ENCODE measurements at regions not wholly inside any gene's neighbourhood (a gene's known extent, or its start where the extent isn't known, plus 50 kb on each side); places are given as distances from the start of the nearest gene placed in this dataset.
"Not testable (repeated sequence)": the region's sequence is repeated elsewhere in the genome, so short reads cannot be mapped to it uniquely, and the experiment has no call there.

- DNase-seq = not testable (repeated sequence)
These were observed 218.0 kb downstream of the HS3ST3B1 start for GRCh38 chr17:14518919-14519318.

DNA sequence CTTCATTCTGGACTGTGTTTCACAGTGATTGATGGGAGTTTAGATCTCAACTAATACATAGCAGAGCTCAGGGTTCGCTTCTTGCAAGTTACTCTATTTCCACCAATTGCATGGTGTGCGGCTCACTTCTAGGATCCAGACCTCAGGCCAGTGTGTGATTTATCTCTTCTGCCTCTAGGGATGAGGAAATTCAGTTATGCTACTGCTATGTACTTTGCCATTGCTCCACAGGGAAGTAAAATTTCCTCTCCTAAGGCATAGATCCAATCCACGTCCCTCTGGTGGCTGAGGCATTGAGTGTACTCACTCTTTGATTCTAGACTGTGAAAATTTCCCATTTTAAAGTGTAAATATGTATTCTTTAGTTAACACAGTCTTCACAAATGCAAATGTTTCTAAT lies 214.1 kb downstream of the HS3ST3B1 start:
- DNase-seq = no peak

GRCh38 chr17:14513835-14514234 lies 213.0 kb downstream of the HS3ST3B1 start:
- DNase-seq = no peak

DNA sequence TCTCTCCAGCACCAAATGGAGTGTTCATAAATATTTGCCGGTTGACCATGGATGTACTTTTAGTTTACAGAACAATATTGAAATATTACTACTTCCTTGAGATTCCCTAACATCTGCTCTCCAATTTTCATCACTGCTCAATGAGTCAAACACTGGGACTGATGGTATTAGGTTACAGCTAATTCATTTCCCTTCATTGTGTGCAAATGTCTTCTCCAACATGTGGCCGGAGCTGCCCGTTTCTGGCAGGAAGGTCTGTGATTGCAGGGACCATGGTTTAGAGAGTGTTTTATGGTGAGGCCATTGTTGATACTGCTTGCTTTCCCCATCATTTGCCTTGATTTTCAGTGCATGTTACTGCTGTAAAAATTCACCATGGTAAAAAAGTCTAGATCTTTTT lies 209.3 kb downstream of the HS3ST3B1 start:
- DNase-seq = no peak

DNA sequence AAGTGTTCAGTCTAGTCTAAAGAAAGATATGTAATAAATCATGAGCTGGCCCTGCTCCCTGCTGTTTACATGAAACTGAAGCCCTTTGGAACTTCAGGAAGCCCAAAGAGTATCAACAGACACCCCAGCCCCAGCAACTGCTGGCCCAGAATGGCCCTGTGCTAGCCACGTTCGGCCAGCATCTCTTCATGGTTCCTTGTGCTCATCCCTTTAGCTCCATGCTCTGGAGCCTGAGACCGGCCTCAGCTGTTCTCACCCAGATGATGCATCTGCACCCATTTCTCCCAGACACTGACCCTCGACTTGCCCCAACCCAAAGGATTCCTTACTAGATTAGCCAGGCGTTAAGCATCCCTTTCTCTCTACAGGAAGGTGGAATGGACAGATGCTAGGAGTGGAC lies 207.3 kb downstream of the HS3ST3B1 start:
- no peak for DNase-seq

- no peak for DNase-seq
These were observed 205.5 kb downstream of the HS3ST3B1 start for GRCh38 chr17:14506364-14506763.

DNA sequence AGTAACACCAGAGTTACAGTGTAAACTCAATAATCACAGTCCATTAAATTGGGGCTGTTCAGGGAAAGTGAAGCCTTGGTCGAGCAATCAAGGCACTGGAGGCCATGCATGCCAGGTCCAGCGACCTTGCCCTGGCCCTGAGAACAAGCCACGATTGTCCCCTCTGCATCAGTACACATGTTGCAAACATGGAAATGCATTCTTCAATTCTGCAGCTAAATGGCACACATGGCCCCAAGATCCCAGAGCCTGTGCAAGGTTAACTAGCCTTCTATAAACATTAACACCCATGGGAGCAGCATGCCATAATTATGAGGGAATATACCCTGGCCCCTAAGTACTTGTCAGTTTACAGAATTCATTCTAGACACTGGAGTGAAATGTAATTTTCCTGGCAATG lies 204.7 kb downstream of the HS3ST3B1 start:
- DNase-seq = no peak

- no peak for DNase-seq
These were observed 199.1 kb downstream of the HS3ST3B1 start for GRCh38 chr17:14499976-14500375.

- DNase-seq = no peak
These were observed 197.9 kb downstream of the HS3ST3B1 start for GRCh38 chr17:14498812-14499211.

GRCh38 chr17:14494161-14494560 lies 193.3 kb downstream of the HS3ST3B1 start:
- DNase-seq = no peak

DNA sequence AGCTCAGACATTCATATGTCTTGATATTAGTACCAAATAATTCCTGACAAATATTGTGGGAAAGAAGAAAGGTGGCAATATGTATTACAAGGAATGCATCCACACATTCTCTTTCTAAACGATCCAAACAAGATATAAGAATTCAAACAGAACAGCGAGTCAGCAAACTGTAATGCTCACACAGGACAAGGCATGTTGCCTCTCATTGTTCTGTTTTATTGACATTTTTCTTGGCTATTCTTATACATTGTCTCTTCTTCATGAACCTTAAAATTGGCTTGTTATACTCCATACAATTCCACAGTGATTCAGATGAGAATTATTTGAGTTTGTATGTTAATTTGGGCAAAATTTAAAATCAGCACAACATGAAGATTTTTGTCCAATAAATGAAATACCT lies 189.1 kb downstream of the HS3ST3B1 start:
- no peak for DNase-seq

DNA sequence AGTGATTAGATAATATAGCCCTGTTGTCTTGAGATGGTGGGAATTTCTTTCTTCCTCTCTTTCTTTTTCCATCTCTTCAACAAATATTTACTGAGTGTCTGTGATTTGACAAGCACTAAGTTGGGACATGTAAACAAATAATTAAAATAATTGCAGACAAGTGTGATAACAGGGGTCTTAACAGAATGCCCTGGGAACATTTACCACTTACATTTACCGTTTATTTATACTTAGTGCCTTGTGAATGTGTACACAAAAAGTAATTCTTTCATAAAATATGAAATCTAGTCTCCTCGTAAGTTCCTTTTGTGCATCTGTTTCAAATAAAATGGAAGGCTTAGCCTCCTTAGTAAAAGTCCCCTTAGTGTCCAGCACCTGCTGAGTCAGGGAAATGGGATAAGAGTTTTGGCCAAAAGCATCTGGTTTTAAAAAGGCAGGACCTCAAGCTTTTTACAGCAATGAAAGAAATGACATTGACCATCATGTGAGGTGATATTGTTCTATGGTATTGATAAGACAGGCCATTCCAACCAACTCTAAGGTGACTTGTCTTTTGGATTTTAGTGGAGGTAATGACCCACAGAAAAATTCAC lies 188.2 kb downstream of the HS3ST3B1 start:
- DNase-seq = no peak

DNA sequence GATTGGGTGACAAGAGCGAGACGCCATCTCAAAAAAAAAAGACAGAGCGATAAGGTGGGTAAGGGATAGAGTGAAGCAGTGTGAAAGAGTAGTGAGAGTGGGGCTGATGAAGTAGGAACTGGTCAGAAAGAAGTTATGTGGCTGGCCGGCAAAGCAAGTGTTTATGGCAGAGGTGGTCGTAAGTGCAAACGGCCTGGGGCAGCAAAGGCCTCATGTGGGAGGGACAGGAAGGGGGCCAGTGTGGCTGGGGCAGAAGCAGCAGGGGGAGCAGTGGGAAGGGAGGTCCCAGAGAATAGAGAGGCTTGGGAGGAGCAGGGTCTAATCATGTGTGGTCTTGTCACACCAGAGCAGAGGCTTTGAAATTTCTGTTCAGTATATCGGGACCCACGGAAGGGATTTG lies 186.2 kb downstream of the HS3ST3B1 start:
- DNase-seq = no peak

- DNase-seq = no peak
These were observed 181.8 kb downstream of the HS3ST3B1 start for GRCh38 chr17:14482715-14483114.

DNA sequence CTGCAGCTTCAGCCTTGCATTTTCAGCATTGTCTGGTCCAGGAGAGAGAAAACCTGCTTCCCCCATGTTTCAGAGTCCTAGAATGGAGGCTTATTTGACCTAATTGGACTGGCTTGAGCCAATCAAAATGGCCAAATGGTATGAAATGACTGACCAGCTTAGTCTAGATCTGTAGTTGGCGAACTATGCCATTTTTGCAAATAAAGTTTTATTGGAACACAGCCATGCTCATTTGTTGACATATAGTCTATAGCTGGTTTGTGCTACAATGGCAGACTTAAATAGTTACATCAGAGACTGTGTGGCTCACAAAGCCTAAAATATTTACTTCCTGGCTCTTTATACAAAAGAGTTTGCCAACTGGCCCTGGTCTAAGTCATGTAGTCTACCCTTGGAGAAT lies 180.8 kb downstream of the HS3ST3B1 start:
- DNase-seq = no peak

DNA sequence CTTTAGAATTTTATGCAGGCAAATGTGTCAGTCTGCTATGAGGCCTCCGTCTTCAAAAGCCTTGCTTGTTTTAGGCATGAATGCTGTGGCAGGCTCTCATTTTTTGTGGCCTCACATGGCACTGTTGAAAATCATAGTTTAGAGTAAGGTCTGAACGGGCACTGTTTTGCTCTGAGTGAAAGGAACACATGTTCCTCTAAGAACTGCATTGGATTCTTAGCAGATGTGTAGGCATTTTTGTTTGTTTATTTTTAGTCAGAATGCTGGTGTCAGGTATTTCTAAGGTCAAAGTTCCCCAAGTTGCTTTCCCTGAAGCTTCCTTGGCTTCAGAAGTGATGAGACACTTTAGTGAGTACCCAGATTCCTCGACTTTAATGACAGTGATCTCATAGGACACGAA lies 173.7 kb downstream of the HS3ST3B1 start:
- DNase-seq = no peak

DNA sequence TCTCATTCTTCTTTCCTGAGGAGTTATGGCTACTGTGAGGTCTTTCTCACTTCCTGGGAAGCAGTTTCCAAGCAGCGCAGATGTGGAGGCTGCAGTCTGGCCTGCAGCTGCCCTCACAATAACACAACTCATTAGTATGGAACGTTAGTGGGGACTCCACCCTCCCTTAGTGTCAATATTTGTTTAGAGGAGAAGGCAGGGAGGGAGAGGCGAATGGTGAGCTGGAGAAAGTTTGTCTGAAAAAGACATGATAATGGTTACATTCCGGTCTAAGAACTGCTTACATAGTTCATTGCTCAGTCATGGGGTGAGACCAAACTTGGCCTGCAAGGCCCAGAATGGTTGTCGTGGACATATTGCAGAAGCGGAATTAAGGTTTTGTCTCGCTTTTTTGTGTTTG lies 170.2 kb downstream of the HS3ST3B1 start:
- DNase-seq = no peak

DNA sequence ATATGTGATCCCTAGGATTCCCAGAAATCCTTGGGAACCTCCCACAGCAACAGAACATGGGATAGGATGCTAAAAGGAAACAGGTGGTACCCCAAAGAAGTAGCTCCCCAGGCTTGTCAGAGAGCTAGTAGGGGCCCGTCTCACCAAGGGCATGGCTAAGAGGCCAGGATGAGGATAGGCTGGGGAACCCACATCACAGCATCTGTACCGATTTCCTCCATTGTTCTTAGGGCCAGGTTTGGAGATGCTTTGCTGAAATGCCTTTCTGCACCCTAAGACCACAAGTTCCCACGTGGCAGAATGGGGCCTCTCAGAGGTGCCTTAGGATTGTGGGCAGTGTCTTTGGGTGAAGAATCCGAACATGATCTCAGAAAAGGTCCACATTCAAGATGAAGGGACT lies 169.5 kb downstream of the HS3ST3B1 start:
- no peak for DNase-seq

- no peak for DNase-seq
These were observed 169.1 kb downstream of the HS3ST3B1 start for GRCh38 chr17:14469971-14470370.

DNA sequence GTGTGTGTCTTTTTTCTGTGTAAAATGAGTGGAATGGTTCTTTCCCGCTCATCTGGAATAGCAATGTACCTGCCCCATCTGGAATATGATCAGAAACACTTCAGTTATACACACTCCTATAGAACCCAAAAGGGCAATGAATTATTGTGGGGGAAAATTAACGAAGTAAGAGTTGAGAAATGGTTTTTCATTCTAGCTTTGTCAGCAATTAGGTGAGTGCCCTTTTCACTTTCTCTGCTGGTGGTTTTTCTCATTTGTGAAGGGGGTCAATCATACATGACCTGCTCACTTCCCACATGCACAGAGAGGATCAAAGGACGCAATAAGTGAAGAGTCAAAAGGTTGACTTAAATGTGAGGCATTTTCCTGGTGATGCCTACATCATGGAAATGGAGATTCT lies 168.0 kb downstream of the HS3ST3B1 start:
- no peak for DNase-seq

DNA sequence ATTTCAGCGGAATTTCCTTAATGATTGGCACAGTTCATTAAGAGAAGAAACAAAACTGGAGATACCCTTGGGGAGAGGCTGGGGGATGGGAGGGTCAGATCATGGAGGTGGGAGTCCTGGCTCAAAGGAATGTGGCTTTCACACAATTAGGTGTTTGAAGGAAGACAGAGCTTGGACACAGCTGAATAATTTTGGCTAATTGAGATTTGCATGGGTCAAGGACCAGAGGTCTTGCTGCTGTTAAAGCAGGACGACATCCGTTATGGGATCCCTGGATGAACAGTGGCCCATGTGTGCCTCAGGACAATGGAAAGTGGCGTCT lies 160.3 kb downstream of the HS3ST3B1 start:
- DNase-seq = no peak

- DNase-seq = no peak
These were observed 159.8 kb downstream of the HS3ST3B1 start for GRCh38 chr17:14460516-14461226.

DNA sequence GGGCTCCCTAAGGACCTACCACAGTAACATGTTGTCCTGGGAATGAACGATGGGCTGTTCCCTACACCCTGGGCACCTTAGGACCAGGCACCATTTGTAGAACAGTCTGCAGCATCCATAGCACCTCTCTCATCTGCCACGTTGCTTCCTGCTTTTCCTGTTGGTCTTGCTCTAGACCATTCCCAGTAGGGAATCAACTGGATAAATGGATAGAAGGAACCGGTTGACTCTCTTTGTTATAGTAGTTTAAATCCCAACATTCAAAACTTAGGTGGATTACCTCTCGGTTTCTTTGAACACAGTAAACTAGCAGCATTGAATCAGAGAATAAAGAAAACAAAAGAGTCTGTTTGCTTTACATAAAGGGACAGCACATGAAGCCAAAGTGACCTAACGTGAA lies 159.1 kb downstream of the HS3ST3B1 start:
- no peak for DNase-seq

DNA sequence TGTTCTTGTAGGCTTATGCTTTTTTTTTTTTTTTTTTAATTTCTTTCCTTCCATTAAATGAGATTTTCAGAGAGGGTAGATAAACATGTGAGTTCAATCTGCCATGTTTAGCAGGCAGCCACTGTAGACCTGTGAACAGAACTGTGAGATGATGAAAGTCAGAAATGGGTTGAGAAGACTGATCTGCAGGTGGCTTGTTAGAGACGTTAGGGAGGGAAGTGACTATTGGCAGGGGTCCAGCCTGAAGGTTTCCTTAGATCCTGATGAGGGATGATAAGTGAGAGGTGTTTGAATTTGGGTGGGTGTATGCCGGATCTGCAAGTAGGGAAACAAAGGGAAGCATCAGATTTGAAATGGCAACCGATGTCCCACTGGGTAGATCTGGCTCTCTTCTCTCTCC lies 157.8 kb downstream of the HS3ST3B1 start:
- no peak for DNase-seq

GRCh38 chr17:14454746-14455145 lies 153.9 kb downstream of the HS3ST3B1 start:
- no peak for DNase-seq

All from activated T-cell treated with anti-CD3 and anti-CD28 coated beads, Interleukin-2, amount 50 U/mL, for 48 hours (primary cell).